CD14-positive monocyte (primary cell): ENCODE measurements at regions not wholly inside any gene's neighbourhood (a gene's known extent, or its start where the extent isn't known, plus 50 kb on each side); places are given as distances from the start of the nearest gene placed in this dataset.
"Not testable (repeated sequence)": the region's sequence is repeated elsewhere in the genome, so short reads cannot be mapped to it uniquely, and the experiment has no call there.

ENCODE experiments used
- DNase-seq, 3 donors: peaks; one replicate each; pipeline ENCODE4 v3.0.0-alpha.2; 2011 to 2022
- H2AFZ ChIP-seq: 2 replicates; pipeline ENCODE4 v1.6.0; 2012; ENCODE audit warnings: mild to moderate bottlenecking, low read depth, low read length, inconsistent platforms; ENCODE audit not compliant: insufficient read depth, poor library complexity, severe bottlenecking
- H3K27ac ChIP-seq, 2 donors: 1 replicate in 1 of 2; 2 replicates in 1 of 2; pipeline ENCODE4 v1.5.1; 2012 to 2013; ENCODE audit warnings: low read length in 2 of 2, control low read depth in 1 of 2, inconsistent platforms in 1 of 2, low read depth in 1 of 2, mild to moderate bottlenecking in 1 of 2
- H3K27me3 ChIP-seq, 2 donors: one replicate each; pipeline versions ENCODE4 v1.6.0 to v1.6.1; 2011 to 2013; ENCODE audit warnings: low read length in 2 of 2; ENCODE audit not compliant: control insufficient read depth in 2 of 2, insufficient read depth in 2 of 2
- H3K36me3 ChIP-seq, 2 donors: replicated peaks in 1 of 2; 1 replicate in 1 of 2; 2 replicates in 1 of 2; pipeline versions ENCODE4 v1.5.1 to v1.6.1; 2012 to 2013; ENCODE audit warnings: low read length in 2 of 2, control low read depth in 1 of 2, inconsistent platforms in 1 of 2, mild to moderate bottlenecking in 1 of 2; ENCODE audit not compliant: insufficient read depth in 2 of 2, control insufficient read depth in 1 of 2
- H3K4me1 ChIP-seq, 2 donors: 1 replicate in 1 of 2; 2 replicates in 1 of 2; pipeline versions ENCODE4 v1.5.1 to v1.6.1; 2012 to 2013; ENCODE audit warnings: low read length in 2 of 2, control low read depth in 1 of 2, inconsistent platforms in 1 of 2, mild to moderate bottlenecking in 1 of 2, moderate library complexity in 1 of 2; ENCODE audit not compliant: insufficient read depth in 2 of 2, control insufficient read depth in 1 of 2
- H3K4me2 ChIP-seq: replicated peaks from 2 replicates; pipeline ENCODE3; 2012; ENCODE audit warnings: low read length, moderate library complexity, mild to moderate bottlenecking; ENCODE audit not compliant: poor library complexity, severe bottlenecking; ENCODE audit errors: extremely low read depth
- H3K4me3 ChIP-seq, 3 experiments: fragments of 200-600 bp in 1 of 3; sonication (generic) in 1 of 3; replicated peaks in 1 of 3; 1 replicate in 2 of 3; 2 replicates in 1 of 3; pipeline ENCODE4 v1.5.1; 2011 to 2013; ENCODE audit warnings: low read length in 3 of 3, mild to moderate bottlenecking in 3 of 3, control low read depth in 2 of 3, low read depth in 2 of 3, inconsistent platforms in 1 of 3, moderate library complexity in 1 of 3
- H3K79me2 ChIP-seq: 2 replicates; pipeline ENCODE4 v1.6.0; 2012; ENCODE audit warnings: mild to moderate bottlenecking, control low read depth, inconsistent platforms, low read length, moderate library complexity; ENCODE audit not compliant: insufficient read depth
- H3K9ac ChIP-seq: 2 replicates; pipeline ENCODE4 v1.6.0; 2017; ENCODE audit warnings: low read length, mild to moderate bottlenecking; ENCODE audit not compliant: insufficient read depth, poor library complexity, severe bottlenecking
- H3K9me3 ChIP-seq, 2 donors: replicated peaks in 1 of 2; 1 replicate in 1 of 2; 2 replicates in 1 of 2; pipeline versions ENCODE4 v1.5.1 to v1.6.1; 2012 to 2013; ENCODE audit warnings: low read length in 2 of 2, control low read depth in 1 of 2; ENCODE audit not compliant: control insufficient read depth in 1 of 2, insufficient read depth in 1 of 2
- H4K20me1 ChIP-seq: 2 replicates; pipeline ENCODE4 v1.6.0; 2012; ENCODE audit warnings: mild to moderate bottlenecking, low read length, control low read depth, moderate library complexity; ENCODE audit not compliant: insufficient read depth
- H3K27ac Mint-ChIP-seq, 7 donors: one replicate each; pipeline ENCODE4 v1.8.0; 2020; ENCODE audit warnings: mild to moderate bottlenecking in 7 of 7, mixed read lengths in 7 of 7, moderate library complexity in 6 of 7, inconsistent platforms in 2 of 7
- H3K27me3 Mint-ChIP-seq, 3 donors: one replicate each; pipeline ENCODE4 v1.8.0; 2021 to 2022; ENCODE audit warnings: low read depth in 3 of 3, mild to moderate bottlenecking in 3 of 3, mixed read lengths in 3 of 3, moderate library complexity in 3 of 3, inconsistent platforms in 1 of 3
- H3K36me3 Mint-ChIP-seq, 2 donors: one replicate each; pipeline ENCODE4 v1.8.0; 2020; ENCODE audit warnings: mixed read lengths in 2 of 2, inconsistent platforms in 1 of 2, mild to moderate bottlenecking in 1 of 2
- H3K4me1 Mint-ChIP-seq: one replicate; pipeline ENCODE4 v1.8.0; 2020; ENCODE audit warnings: mild to moderate bottlenecking, mixed read lengths
- H3K4me3 Mint-ChIP-seq, 2 donors: one replicate each; pipeline ENCODE4 v1.8.0; 2020; ENCODE audit warnings: mild to moderate bottlenecking in 2 of 2, mixed read lengths in 2 of 2, moderate library complexity in 1 of 2
- H3K9me3 Mint-ChIP-seq, 7 donors: one replicate each; pipeline ENCODE4 v1.8.0; 2020 to 2022; ENCODE audit warnings: mixed read lengths in 7 of 7, mild to moderate bottlenecking in 6 of 7, moderate library complexity in 6 of 7, inconsistent platforms in 2 of 7
- CTCF ChIP-seq: fragments of 200-600 bp; IDR thresholded peaks from one replicate; pipeline ENCODE4 v1.8.0; 2022; ENCODE audit warnings: antibody characterized with exemption, mild to moderate bottlenecking
- WGBS: methylation state at CpG from one replicate; pipeline ENCODE4 v1.1.5; 2013; ENCODE audit warnings: missing lambda C conversion rate; ENCODE audit not compliant: insufficient coverage; 5-methylcytosine and 5-hydroxymethylcytosine counted together
- intact Hi-C, 2 donors: fragments of 100-400 bp; cut with micrococcal nuclease; formaldehyde crosslinking; loops; one replicate each; pipeline versions ENCODE4 v1.15.0 to v1.15.1; 2023

GRCh38 chr6:67908379-67908778 lies 726.7 kb upstream of the ADGRB3 start:
- no peaks in the 10 kb centered on the region for H3K9me3 ChIP-seq

GRCh38 chr6:67904735-67905134 lies 730.3 kb upstream of the ADGRB3 start:
- H3K27me3 Mint-ChIP-seq, H3K4me1 ChIP-seq, H3K79me2 ChIP-seq, H3K4me2 ChIP-seq, H3K27ac ChIP-seq, H3K36me3 Mint-ChIP-seq, H3K9me3 ChIP-seq, H3K27me3 ChIP-seq, H3K36me3 ChIP-seq, H3K4me1 Mint-ChIP-seq, intact Hi-C loops, DNase-seq, H4K20me1 ChIP-seq, H3K9ac ChIP-seq, H3K4me3 Mint-ChIP-seq, H2AFZ ChIP-seq, H3K27ac Mint-ChIP-seq, H3K4me3 ChIP-seq: not testable (repeated sequence)
- peaks cover 2 to 19% (median 8%) of the 10 kb centered on the region in 7 donors for H3K9me3 Mint-ChIP-seq

More at GRCh38 chr6:67908379-67908778, 726.7 kb upstream of the ADGRB3 start:
- intact Hi-C loops = no loop called here
- Mint-ChIP-seq H3K4me1 (no peaks in the 10 kb centered on the region), H3K9me3 (peaks cover 0 to 9% (median 0%) of the 10 kb centered on the region in 7 donors), H3K4me3 (no peak overlapping the region), H3K27ac (no peak overlapping the region), H3K36me3 (no peaks in the 10 kb centered on the region), H3K27me3 (peaks cover 0 to 1% (median 0%) of the 10 kb centered on the region in 3 donors)
- no peaks in the 10 kb centered on the region for H3K4me1 ChIP-seq
- no peaks in the 10 kb centered on the region for H3K79me2 ChIP-seq
- H3K27me3 ChIP-seq = no peaks in the 10 kb centered on the region
- no peak overlapping the region for H3K9ac ChIP-seq
- no peak overlapping the region for H3K4me2 ChIP-seq
- no peaks in the 10 kb centered on the region for H4K20me1 ChIP-seq
- no peak overlapping the region for H3K27ac ChIP-seq
- no peak overlapping the region for H2AFZ ChIP-seq
- no peak overlapping the region for H3K4me3 ChIP-seq
- WGBS = no CpG with 5 or more reads among the region's 2 CpGs
- TF ChIP-seq CTCF = no peak
- DNase-seq = no peak
- H3K36me3 ChIP-seq = no peaks in the 10 kb centered on the region
